ENCODE measurements at regions not wholly inside any gene's neighbourhood (a gene's known extent, or its start where the extent isn't known, plus 50 kb on each side); places are given as distances from the start of the nearest gene placed in this dataset.

GRCh38 chr17:34464812-34465211 is 101.8 kb upstream of the CCL1 start:
- DNase-seq (ENCODE audit: low spot score) = no peak
- TF ChIP-seq CTCF (IDR thresholded peaks at IDR 0.05; ENCODE audit: borderline replicate concordance, control extremely low read depth, extremely low read depth, insufficient read depth, missing control alignments) = no peak
- in situ Hi-C loops (cut with MboI; ENCODE audit: low sequenced_read_pairs, unreplicated experiment) = no loop called here

GRCh38 chr17:34458266-34458665 is 95.2 kb upstream of the CCL1 start:
- DNase-seq (ENCODE audit: low spot score) = no peak
- no peak for TF ChIP-seq CTCF (IDR thresholded peaks at IDR 0.05; ENCODE audit: borderline replicate concordance, control extremely low read depth, extremely low read depth, insufficient read depth, missing control alignments)
- in situ Hi-C loops (cut with MboI; ENCODE audit: low sequenced_read_pairs, unreplicated experiment) = no loop called here

- no peak for DNase-seq (ENCODE audit: low spot score)
- in situ Hi-C loops (cut with MboI; ENCODE audit: low sequenced_read_pairs, unreplicated experiment) = no loop called here
- no peak for TF ChIP-seq CTCF (IDR thresholded peaks at IDR 0.05; ENCODE audit: borderline replicate concordance, control extremely low read depth, extremely low read depth, insufficient read depth, missing control alignments)
Measured at GRCh38 chr17:34456121-34456520, 93.1 kb upstream of the CCL1 start.

GRCh38 chr17:34452769-34453168 is 89.7 kb upstream of the CCL1 start:
- no peak for DNase-seq (ENCODE audit: low spot score)
- no peak for TF ChIP-seq CTCF (IDR thresholded peaks at IDR 0.05; ENCODE audit: borderline replicate concordance, control extremely low read depth, extremely low read depth, insufficient read depth, missing control alignments)
- in situ Hi-C loops (cut with MboI; ENCODE audit: low sequenced_read_pairs, unreplicated experiment) = no loop called here

GRCh38 chr17:34451313-34451712 is 88.3 kb upstream of the CCL1 start:
- in situ Hi-C loops (cut with MboI; ENCODE audit: low sequenced_read_pairs, unreplicated experiment) = no loop called here
- DNase-seq (ENCODE audit: low spot score) = no peak
- TF ChIP-seq CTCF (IDR thresholded peaks at IDR 0.05; ENCODE audit: borderline replicate concordance, control extremely low read depth, extremely low read depth, insufficient read depth, missing control alignments) = no peak

GRCh38 chr17:34447406-34447805 is 84.4 kb upstream of the CCL1 start:
- in situ Hi-C loops (cut with MboI; ENCODE audit: low sequenced_read_pairs, unreplicated experiment) = no loop called here
- no peak for DNase-seq (ENCODE audit: low spot score)
- TF ChIP-seq CTCF (IDR thresholded peaks at IDR 0.05; ENCODE audit: borderline replicate concordance, control extremely low read depth, extremely low read depth, insufficient read depth, missing control alignments) = no peak

GRCh38 chr17:34445101-34445500 is 82.1 kb upstream of the CCL1 start:
- TF ChIP-seq CTCF (IDR thresholded peaks at IDR 0.05; ENCODE audit: borderline replicate concordance, control extremely low read depth, extremely low read depth, insufficient read depth, missing control alignments) = no peak
- no peak for DNase-seq (ENCODE audit: low spot score)
- in situ Hi-C loops (cut with MboI; ENCODE audit: low sequenced_read_pairs, unreplicated experiment) = no loop called here

All from GM13976 (cell line).